Mesenchymal stem cell (in vitro differentiated cells and primary cell): ENCODE measurements at regions not wholly inside any gene's neighbourhood (a gene's known extent, or its start where the extent isn't known, plus 50 kb on each side); places are given as distances from the start of the nearest gene placed in this dataset.
"Not testable (repeated sequence)": the region's sequence is repeated elsewhere in the genome, so short reads cannot be mapped to it uniquely, and the experiment has no call there.

Experiments used
- DNase-seq: peaks from one replicate; pipeline ENCODE4 v3.0.0-alpha.2; 2013
- H2AFZ ChIP-seq: one replicate; pipeline ENCODE4 v1.6.1; 2013; ENCODE audit warnings: low read depth, mild to moderate bottlenecking, control low read depth, inconsistent platforms, low read length, moderate library complexity
- H2AK5ac ChIP-seq: 2 replicates; pipeline ENCODE4 v1.6.1; 2013; ENCODE audit warnings: low read length, moderate library complexity, mild to moderate bottlenecking, inconsistent platforms; ENCODE audit not compliant: severe bottlenecking
- H2BK120ac ChIP-seq: one replicate; pipeline ENCODE4 v1.6.1; 2013; ENCODE audit warnings: low read depth, mild to moderate bottlenecking, inconsistent platforms, low read length, moderate library complexity
- H2BK12ac ChIP-seq, 2 experiments: one replicate each; pipeline ENCODE4 v1.6.1; 2013; ENCODE audit warnings: inconsistent platforms in 2 of 2, low read length in 2 of 2, mild to moderate bottlenecking in 2 of 2, moderate library complexity in 2 of 2, control low read depth in 1 of 2
- H2BK15ac ChIP-seq: one replicate; pipeline ENCODE4 v1.6.1; 2013; ENCODE audit warnings: mild to moderate bottlenecking, low read depth, inconsistent platforms; ENCODE audit not compliant: poor library complexity, severe bottlenecking
- H2BK5ac ChIP-seq: 2 replicates; pipeline ENCODE4 v1.6.1; 2013; ENCODE audit warnings: low read depth, mild to moderate bottlenecking, low read length, control low read depth, inconsistent platforms; ENCODE audit not compliant: poor library complexity, severe bottlenecking
- H3K14ac ChIP-seq, 2 experiments: one replicate each; pipeline ENCODE4 v1.6.1; 2013; ENCODE audit warnings: inconsistent platforms in 2 of 2, low read length in 2 of 2, control low read depth in 1 of 2, mild to moderate bottlenecking in 1 of 2, moderate library complexity in 1 of 2
- H3K18ac ChIP-seq, 2 experiments: one replicate each; pipeline ENCODE4 v1.6.1; 2013; ENCODE audit warnings: inconsistent platforms in 2 of 2, low read length in 2 of 2, control low read depth in 1 of 2, low read depth in 1 of 2, mild to moderate bottlenecking in 1 of 2
- H3K23ac ChIP-seq, 2 experiments: one replicate each; pipeline ENCODE4 v1.6.1; 2013; ENCODE audit warnings: inconsistent platforms in 2 of 2, low read length in 2 of 2, mild to moderate bottlenecking in 2 of 2, moderate library complexity in 2 of 2, control low read depth in 1 of 2
- H3K27ac ChIP-seq: 2 replicates; pipeline ENCODE4 v1.5.1; 2013; ENCODE audit warnings: mild to moderate bottlenecking, moderate library complexity, low read length, control low read depth, inconsistent platforms; ENCODE audit not compliant: poor library complexity, severe bottlenecking
- H3K27me3 ChIP-seq, 2 experiments: 2 replicates each; pipeline versions ENCODE4 v1.6.1 to v1.7.0; 2013; ENCODE audit warnings: low read length in 2 of 2, mild to moderate bottlenecking in 2 of 2, moderate library complexity in 2 of 2, control low read depth in 1 of 2, inconsistent platforms in 1 of 2; ENCODE audit not compliant: control insufficient read depth in 1 of 2, insufficient read depth in 1 of 2
- H3K36me3 ChIP-seq, 2 experiments: 2 replicates each; pipeline versions ENCODE4 v1.6.1 to v1.7.0; 2013; ENCODE audit warnings: low read length in 2 of 2, control low read depth in 1 of 2, inconsistent platforms in 1 of 2, low read depth in 1 of 2, mild to moderate bottlenecking in 1 of 2; ENCODE audit not compliant: insufficient read depth in 2 of 2, control insufficient read depth in 1 of 2
- H3K4ac ChIP-seq, 2 experiments: one replicate each; pipeline ENCODE4 v1.6.1; 2013; ENCODE audit warnings: inconsistent platforms in 2 of 2, low read length in 2 of 2, mild to moderate bottlenecking in 2 of 2, moderate library complexity in 2 of 2, control low read depth in 1 of 2, low read depth in 1 of 2
- H3K4me1 ChIP-seq: 2 replicates; pipeline ENCODE4 v1.6.1; 2013; ENCODE audit warnings: low read depth, low read length, control low read depth; ENCODE audit not compliant: control insufficient read depth, insufficient read depth
- H3K4me2 ChIP-seq: 2 replicates; pipeline ENCODE4 v1.6.1; 2013; ENCODE audit warnings: low read length, mild to moderate bottlenecking, inconsistent platforms; ENCODE audit not compliant: poor library complexity, severe bottlenecking
- H3K4me3 ChIP-seq, 2 experiments: 2 replicates each; pipeline versions ENCODE4 v1.5.1 to v1.7.0; 2013; ENCODE audit warnings: low read length in 2 of 2, mild to moderate bottlenecking in 2 of 2, control low read depth in 1 of 2, low read depth in 1 of 2; ENCODE audit not compliant: insufficient read depth in 1 of 2
- H3K79me1 ChIP-seq: replicated peaks from 2 replicates; pipeline ENCODE4 v1.6.1; 2013; ENCODE audit warnings: mild to moderate bottlenecking, control low read depth, low read length, inconsistent platforms; ENCODE audit not compliant: poor library complexity, severe bottlenecking
- H3K9ac ChIP-seq: 2 replicates; pipeline ENCODE4 v1.7.0; 2013; ENCODE audit warnings: mild to moderate bottlenecking, low read length, moderate library complexity
- H3K9me3 ChIP-seq: 2 replicates; pipeline ENCODE4 v1.7.0; 2013; ENCODE audit warnings: mild to moderate bottlenecking, low read length; ENCODE audit not compliant: control insufficient read depth
- H4K8ac ChIP-seq: one replicate; pipeline ENCODE4 v1.6.1; 2013; ENCODE audit warnings: inconsistent platforms, mild to moderate bottlenecking, low read length, moderate library complexity
- H4K91ac ChIP-seq: one replicate; pipeline ENCODE4 v1.6.1; 2013; ENCODE audit warnings: mild to moderate bottlenecking, low read length, inconsistent platforms
- WGBS: methylation state at CpG from one replicate; pipeline ENCODE4 v1.1.7; 2013; ENCODE audit warnings: mixed read lengths; 5-methylcytosine and 5-hydroxymethylcytosine counted together

DNA sequence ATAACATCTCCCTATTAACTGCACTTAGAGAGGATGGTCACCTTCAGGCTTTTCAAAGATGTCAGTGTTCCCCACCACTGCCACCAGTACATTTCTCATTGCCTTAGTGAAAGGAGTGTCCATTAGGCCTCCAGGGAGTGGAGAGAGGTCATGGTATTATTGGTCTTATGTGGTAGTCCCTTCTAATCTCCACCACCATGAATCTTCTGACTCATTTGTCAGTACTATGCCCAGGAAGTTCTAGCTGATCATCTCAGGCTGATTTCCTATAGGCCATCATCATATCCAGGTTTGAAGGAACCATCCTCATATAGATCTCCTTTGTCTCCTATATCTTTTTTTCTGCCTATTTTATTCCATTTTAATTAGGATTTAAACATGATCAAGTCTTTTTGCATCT, 221.5 kb downstream of the CYB561 start:
- Histone ChIP-seq H3K27me3 (no peaks in the 10 kb centered on the region), H2BK5ac (no peak overlapping the region), H3K36me3 (peaks cover 0 to 3% of the 10 kb centered on the region in 2 experiments), H2BK120ac (no peak overlapping the region), H2BK12ac (no peak overlapping the region), H3K18ac (no peak overlapping the region), H3K14ac (no peak overlapping the region), H3K9me3 (no peaks in the 10 kb centered on the region), H3K4me2 (no peak overlapping the region), H4K91ac (no peak overlapping the region), H3K27ac (no peak overlapping the region), H2BK15ac (no peak overlapping the region), H3K4me1 (no peaks in the 10 kb centered on the region), H3K4ac (no peak overlapping the region), H3K79me1 (peaks cover 19% of the 10 kb centered on the region), H3K4me3 (no peak overlapping the region), H2AFZ (no peak overlapping the region), H3K9ac (no peak overlapping the region), H2AK5ac (no peak overlapping the region), H3K23ac (no peak overlapping the region), H4K8ac (no peak overlapping the region)
- no peak for DNase-seq

DNA sequence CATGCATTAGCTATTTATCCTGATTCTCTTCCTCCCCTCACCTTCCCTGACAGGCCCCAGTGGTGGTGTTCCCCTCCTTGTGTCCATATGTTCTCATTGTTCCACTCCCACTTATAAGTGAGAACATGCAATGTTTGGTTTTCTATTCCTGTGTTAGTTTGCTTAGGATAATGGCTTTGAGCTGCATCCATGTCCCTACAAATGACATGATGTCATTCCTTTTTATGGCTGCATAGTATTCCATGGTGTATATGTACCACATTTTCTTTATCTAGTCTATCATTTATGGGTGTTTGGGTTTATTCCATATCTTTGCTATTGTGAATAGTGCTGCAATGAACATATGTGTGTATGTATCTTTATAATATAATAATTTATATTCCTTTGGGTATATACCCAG, 219.4 kb downstream of the CYB561 start:
- not testable (repeated sequence) for H3K4ac ChIP-seq, H3K4me2 ChIP-seq, H3K18ac ChIP-seq, H3K9me3 ChIP-seq, H2BK5ac ChIP-seq, H3K9ac ChIP-seq, H4K8ac ChIP-seq, H3K14ac ChIP-seq, H3K4me3 ChIP-seq, H2BK12ac ChIP-seq, H2AK5ac ChIP-seq, H2BK15ac ChIP-seq, H4K91ac ChIP-seq, H2AFZ ChIP-seq, H3K36me3 ChIP-seq, H3K23ac ChIP-seq, H3K4me1 ChIP-seq, DNase-seq, H3K27me3 ChIP-seq, H3K27ac ChIP-seq, H2BK120ac ChIP-seq
- H3K79me1 ChIP-seq = peaks cover 14% of the 10 kb centered on the region

DNA sequence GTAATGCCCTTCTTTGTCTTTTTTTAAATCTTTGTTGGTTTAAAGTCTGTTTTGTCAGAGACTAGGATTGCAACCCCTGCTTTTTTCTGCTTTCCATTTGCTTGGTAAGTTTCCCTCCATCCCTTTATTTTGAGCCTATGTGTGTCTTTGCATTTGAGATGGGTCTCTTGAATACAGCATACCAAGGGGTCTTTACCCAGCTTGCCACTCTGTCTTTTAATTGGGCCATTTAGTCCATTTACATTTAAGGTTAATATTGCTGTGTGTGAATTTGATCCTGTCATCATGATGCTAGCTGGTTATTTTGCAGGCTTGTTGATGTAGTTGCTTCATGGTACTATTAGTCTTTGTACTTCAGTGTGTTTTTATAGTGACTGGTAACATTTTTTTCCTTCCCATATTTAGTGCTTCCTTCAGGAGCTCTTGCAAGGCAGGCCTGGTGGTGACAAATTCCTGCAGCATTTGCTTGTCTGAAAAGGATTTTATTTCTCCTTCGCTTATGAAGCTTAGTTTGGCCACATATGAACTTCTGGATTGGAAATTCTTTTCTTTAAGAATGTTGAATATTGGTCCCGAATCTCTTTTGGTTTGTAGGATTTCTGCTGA, 215.0 kb downstream of the CYB561 start:
- not testable (repeated sequence) for H3K23ac ChIP-seq

DNA sequence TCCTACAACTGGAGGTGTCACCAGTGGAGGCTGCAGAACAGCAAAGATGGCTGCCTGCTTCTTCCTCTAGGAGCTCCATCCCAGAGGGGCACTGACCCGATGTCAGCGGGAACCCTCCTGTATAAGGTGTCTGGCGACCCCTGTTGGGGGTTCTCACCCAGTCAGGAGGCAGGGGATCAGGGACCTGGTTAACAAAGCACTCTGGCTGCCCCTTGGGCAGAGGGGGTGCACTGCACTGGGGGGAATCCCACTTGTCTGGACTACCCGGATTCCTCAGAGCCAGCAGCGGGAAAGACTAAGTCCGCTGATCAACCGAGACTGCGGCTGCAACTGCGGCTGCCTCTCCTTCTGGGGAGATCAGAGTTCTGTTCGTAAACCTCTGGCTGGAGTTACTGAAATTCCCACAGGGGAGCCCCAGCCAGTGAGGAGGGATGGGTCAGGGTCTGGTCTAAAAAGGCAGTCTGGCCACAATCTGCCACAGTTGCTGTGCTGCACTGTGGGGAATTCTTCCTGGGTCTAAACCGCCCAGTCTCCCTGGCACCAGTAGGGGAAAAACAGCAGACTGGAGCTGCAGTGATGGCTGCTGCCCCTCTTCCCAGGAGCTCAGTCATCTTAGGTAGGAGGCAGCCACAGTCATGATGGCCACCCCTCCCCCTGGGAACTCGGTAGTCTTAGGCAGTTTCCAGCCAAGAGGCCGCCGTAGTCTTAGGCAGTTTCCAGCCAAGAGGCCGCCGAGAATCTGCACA, 213.4 kb downstream of the CYB561 start:
- no peak overlapping the region for H3K4ac ChIP-seq
- no peak overlapping the region for H3K4me2 ChIP-seq
- H4K91ac ChIP-seq = no peak overlapping the region
- no peak overlapping the region for H2BK5ac ChIP-seq
- no peak overlapping the region for H2BK120ac ChIP-seq
- H3K36me3 ChIP-seq = peaks cover 10 to 11% of the 10 kb centered on the region in 2 experiments
- no peak overlapping the region for H3K4me3 ChIP-seq
- no peak overlapping the region for H3K18ac ChIP-seq
- no peak overlapping the region for H3K23ac ChIP-seq
- no peaks in the 10 kb centered on the region for H3K4me1 ChIP-seq
- H2BK15ac ChIP-seq = no peak overlapping the region
- no peak overlapping the region for H2AK5ac ChIP-seq
- H4K8ac ChIP-seq = no peak overlapping the region
- H3K79me1 ChIP-seq = peaks cover 16% of the 10 kb centered on the region
- H3K9ac ChIP-seq = no peak overlapping the region
- DNase-seq = no peak
- no peak overlapping the region for H2BK12ac ChIP-seq
- H3K27ac ChIP-seq = no peak overlapping the region
- H3K14ac ChIP-seq = no peak overlapping the region
- whole genome bisulfite sequencing = 98% methylated on average over 16 of the region's 16 CpGs
- H2AFZ ChIP-seq = no peak overlapping the region
- no peaks in the 10 kb centered on the region for H3K27me3 ChIP-seq
- peaks cover 14% of the 10 kb centered on the region for H3K9me3 ChIP-seq

More for the DNA sequence above, 215.0 kb downstream of the CYB561 start:
- H3K27ac ChIP-seq, H2AFZ ChIP-seq, H3K18ac ChIP-seq, H3K4ac ChIP-seq, H2BK5ac ChIP-seq, H4K91ac ChIP-seq, H3K4me1 ChIP-seq, H3K9ac ChIP-seq, DNase-seq, H4K8ac ChIP-seq, H3K4me3 ChIP-seq, H3K27me3 ChIP-seq, H3K4me2 ChIP-seq, H3K14ac ChIP-seq, H2BK15ac ChIP-seq, H2AK5ac ChIP-seq, H2BK12ac ChIP-seq, H2BK120ac ChIP-seq: not testable (repeated sequence)
- 98% methylated on average over 2 of the region's 2 CpGs for WGBS
- H3K36me3 ChIP-seq = peaks cover 10 to 11% of the 10 kb centered on the region in 2 experiments
- H3K79me1 ChIP-seq = peaks cover 18% of the 10 kb centered on the region
- peaks cover 14% of the 10 kb centered on the region for H3K9me3 ChIP-seq
